Panc1 (cell line): ENCODE measurements at regions not wholly inside any gene's neighbourhood (a gene's known extent, or its start where the extent isn't known, plus 50 kb on each side); places are given as distances from the start of the nearest gene placed in this dataset.

Experiments used
- ATAC-seq: fragments of 200-7000 bp; cut with Tn5 transposase; 2 replicates; pipeline ENCODE4 v1.9.1; 2020; ENCODE audit warnings: mild to moderate bottlenecking, moderate library complexity
- BruUV-seq: library from RNA; stranded (reverse); fragments of 400-500 nt; replicated peaks from 2 replicates; lab custom pipeline; 2021; lab: Mats Ljungman, UMichigan
- CTCF ChIA-PET: fragments of 300-600 bp; sonication (Branson Sonifier 250); formaldehyde crosslinking; loops from one replicate; lab custom pipeline; 2022; ENCODE audit warnings: antibody characterized with exemption; lab: Charles Lee
- POLR2A ChIA-PET: fragments of 300-600 bp; sonication (Branson Sonifier 250); formaldehyde crosslinking; loops from one replicate; lab custom pipeline; 2022; ENCODE audit warnings: antibody characterized with exemption; lab: Charles Lee
- DNase-seq: peaks from one replicate; pipeline ENCODE4 v3.0.0-alpha.2; 2010; ENCODE audit warnings: low read depth, low spot score
- H3K27ac ChIP-seq: 2 replicates; pipeline ENCODE4 v1.5.1; 2011; ENCODE audit warnings: mild to moderate bottlenecking, low read length, inconsistent platforms
- H3K27me3 ChIP-seq: fragments of 200-500 bp; sonication (Bioruptor generic); 2 replicates; pipeline ENCODE4 v1.6.0; 2014; ENCODE audit warnings: low read length, inconsistent platforms; ENCODE audit not compliant: control insufficient read depth, insufficient read depth
- H3K36me3 ChIP-seq: fragments of 200-500 bp; sonication (Bioruptor generic); 2 replicates; pipeline ENCODE4 v1.5.1; 2014; ENCODE audit warnings: inconsistent platforms, mild to moderate bottlenecking, low read length, moderate library complexity; ENCODE audit not compliant: control insufficient read depth, insufficient read depth
- H3K4me1 ChIP-seq: 2 replicates; pipeline ENCODE4 v1.5.1; 2011; ENCODE audit warnings: inconsistent platforms, mild to moderate bottlenecking, low read length, moderate library complexity; ENCODE audit not compliant: control insufficient read depth, insufficient read depth
- H3K4me3 ChIP-seq, 2 experiments: 2 replicates each; pipeline ENCODE4 v1.5.1; 2011 to 2012; ENCODE audit warnings: low read depth in 2 of 2, low read length in 2 of 2, mild to moderate bottlenecking in 2 of 2, inconsistent platforms in 1 of 2, moderate library complexity in 1 of 2
- H3K9me3 ChIP-seq: fragments of 200-500 bp; sonication (Bioruptor generic); 2 replicates; pipeline ENCODE4 v1.5.1; 2014; ENCODE audit warnings: low read depth, mild to moderate bottlenecking, inconsistent platforms, low read length, moderate library complexity; ENCODE audit not compliant: control insufficient read depth, insufficient read depth
- POLR2AphosphoS5 ChIP-seq: IDR thresholded peaks from 2 replicates; pipeline ENCODE4 v1.6.1; 2012; ENCODE audit warnings: mild to moderate bottlenecking, low read depth, low read length, moderate library complexity
- SIN3A ChIP-seq: IDR thresholded peaks from 2 replicates; pipeline ENCODE4 v1.6.1; 2012; ENCODE audit warnings: low read depth, mild to moderate bottlenecking, low read length, moderate library complexity, borderline replicate concordance; ENCODE audit not compliant: insufficient read depth
- TCF7L2 ChIP-seq: IDR thresholded peaks from 2 replicates; pipeline ENCODE4 v1.6.1; 2011; ENCODE audit warnings: mild to moderate bottlenecking, low read depth, low read length, inconsistent platforms
- in situ Hi-C: cut with HindIII; loops from 2 replicates; pipeline ENCODE4 v1.10.0; 2016; ENCODE audit warnings: low sequenced_read_pairs, low pct_unique_long_range_greater_than_20kb
- intact Hi-C: fragments of 100-400 bp; cut with micrococcal nuclease; formaldehyde crosslinking; loops from one replicate; pipeline ENCODE4 v1.10.0; 2022; ENCODE audit not compliant: unreplicated experiment
- TF ChIP-seq, protein P1 (sequence below), 2 experiments: IDR thresholded peaks; 2 replicates each; pipeline ENCODE4 v1.6.1; 2011 to 2012; ENCODE audit warnings: low read depth in 2 of 2, control low read depth in 1 of 2, low read length in 1 of 2, mild to moderate bottlenecking in 1 of 2, moderate library complexity in 1 of 2; ENCODE audit not compliant: insufficient read depth in 1 of 2
- TF ChIP-seq, protein P2 (sequence below): fragments of 450-650 bp; IDR thresholded peaks from 2 replicates; pipeline ENCODE4 v1.5.1; 2017; ENCODE audit warnings: mild to moderate bottlenecking

DNA sequence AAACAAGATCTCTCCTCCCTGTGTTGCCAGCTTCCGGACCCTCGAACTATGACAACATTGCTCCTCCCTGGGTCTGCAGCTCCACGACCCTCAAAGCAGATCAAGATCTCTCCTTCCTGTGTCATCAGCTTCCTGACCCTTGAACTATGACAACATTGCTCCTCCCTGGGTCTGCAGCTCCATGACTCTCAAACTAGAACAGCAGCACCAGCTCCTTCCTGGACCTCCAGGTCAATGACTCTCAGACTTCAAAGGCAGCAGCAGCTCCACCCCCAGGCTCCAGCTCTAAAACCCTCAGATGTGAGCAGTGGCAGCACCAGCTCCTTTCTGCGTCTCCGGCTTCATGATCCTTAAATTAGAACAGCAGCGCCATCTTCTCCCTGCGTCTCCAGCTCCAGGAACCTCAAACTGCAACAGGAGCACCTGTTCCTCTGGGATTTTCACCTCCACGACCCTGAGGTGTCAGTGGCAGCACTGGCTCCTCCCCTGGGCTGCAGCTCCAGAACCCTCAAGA is 341.0 kb upstream of the SULF2 start:
- H3K9me3 ChIP-seq = no peaks in the 10 kb centered on the region
- CTCF ChIA-PET = no interaction called here

DNA sequence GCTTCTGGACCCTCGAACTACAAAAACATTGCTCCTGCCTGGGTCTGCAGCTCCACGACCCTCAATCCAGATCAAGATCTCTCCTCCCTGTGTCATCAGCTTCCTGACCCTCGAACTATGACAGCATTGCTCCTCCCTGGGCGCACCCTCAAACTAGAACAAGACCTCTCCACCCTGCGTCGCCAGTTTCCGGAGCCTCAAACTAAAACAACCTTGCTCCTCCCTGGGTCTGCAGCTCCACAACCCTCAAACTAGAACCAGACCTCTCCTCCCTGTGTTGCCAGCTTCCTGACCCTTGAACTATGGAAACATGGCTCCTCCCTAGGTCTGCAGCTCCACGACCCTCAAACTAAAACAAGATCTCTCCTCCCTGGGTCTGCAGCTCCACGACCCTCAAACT is 339.7 kb upstream of the SULF2 start:
- Histone ChIP-seq H3K27me3 (no peaks in the 10 kb centered on the region; the same call in 1 of the 2 replicates), H3K9me3 (no peaks in the 10 kb centered on the region), H3K27ac (no peak overlapping the region), H3K36me3 (no peaks in the 10 kb centered on the region), H3K4me3 (no peak overlapping the region), H3K4me1 (no peaks in the 10 kb centered on the region; the same call in 1 of the 2 replicates)
- DNase-seq (no peak), ATAC-seq (no peak)
- CTCF ChIA-PET = interaction anchor here (0.7 kb wide), 1 partner anchor 495 kb away, joined by 5 read pairs; no protein-coding TSS in a partner anchor
- intact Hi-C loops (no loop called here), in situ Hi-C loops (no loop called here)
- no TSS peak for BruUV-seq
- POLR2A ChIA-PET = no interaction called here
- TF ChIP-seq, protein P1, sequence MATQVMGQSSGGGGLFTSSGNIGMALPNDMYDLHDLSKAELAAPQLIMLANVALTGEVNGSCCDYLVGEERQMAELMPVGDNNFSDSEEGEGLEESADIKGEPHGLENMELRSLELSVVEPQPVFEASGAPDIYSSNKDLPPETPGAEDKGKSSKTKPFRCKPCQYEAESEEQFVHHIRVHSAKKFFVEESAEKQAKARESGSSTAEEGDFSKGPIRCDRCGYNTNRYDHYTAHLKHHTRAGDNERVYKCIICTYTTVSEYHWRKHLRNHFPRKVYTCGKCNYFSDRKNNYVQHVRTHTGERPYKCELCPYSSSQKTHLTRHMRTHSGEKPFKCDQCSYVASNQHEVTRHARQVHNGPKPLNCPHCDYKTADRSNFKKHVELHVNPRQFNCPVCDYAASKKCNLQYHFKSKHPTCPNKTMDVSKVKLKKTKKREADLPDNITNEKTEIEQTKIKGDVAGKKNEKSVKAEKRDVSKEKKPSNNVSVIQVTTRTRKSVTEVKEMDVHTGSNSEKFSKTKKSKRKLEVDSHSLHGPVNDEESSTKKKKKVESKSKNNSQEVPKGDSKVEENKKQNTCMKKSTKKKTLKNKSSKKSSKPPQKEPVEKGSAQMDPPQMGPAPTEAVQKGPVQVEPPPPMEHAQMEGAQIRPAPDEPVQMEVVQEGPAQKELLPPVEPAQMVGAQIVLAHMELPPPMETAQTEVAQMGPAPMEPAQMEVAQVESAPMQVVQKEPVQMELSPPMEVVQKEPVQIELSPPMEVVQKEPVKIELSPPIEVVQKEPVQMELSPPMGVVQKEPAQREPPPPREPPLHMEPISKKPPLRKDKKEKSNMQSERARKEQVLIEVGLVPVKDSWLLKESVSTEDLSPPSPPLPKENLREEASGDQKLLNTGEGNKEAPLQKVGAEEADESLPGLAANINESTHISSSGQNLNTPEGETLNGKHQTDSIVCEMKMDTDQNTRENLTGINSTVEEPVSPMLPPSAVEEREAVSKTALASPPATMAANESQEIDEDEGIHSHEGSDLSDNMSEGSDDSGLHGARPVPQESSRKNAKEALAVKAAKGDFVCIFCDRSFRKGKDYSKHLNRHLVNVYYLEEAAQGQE (IDR thresholded peaks at IDR 0.05; ENCODE audit: insufficient read depth in 1 of 2, low read depth in 2 of 2, low read length in 1 of 2) = no peak
- TF ChIP-seq SIN3A (no peak), TCF7L2 (no peak), POLR2AphosphoS5 (no peak)
- TF ChIP-seq, protein P2, sequence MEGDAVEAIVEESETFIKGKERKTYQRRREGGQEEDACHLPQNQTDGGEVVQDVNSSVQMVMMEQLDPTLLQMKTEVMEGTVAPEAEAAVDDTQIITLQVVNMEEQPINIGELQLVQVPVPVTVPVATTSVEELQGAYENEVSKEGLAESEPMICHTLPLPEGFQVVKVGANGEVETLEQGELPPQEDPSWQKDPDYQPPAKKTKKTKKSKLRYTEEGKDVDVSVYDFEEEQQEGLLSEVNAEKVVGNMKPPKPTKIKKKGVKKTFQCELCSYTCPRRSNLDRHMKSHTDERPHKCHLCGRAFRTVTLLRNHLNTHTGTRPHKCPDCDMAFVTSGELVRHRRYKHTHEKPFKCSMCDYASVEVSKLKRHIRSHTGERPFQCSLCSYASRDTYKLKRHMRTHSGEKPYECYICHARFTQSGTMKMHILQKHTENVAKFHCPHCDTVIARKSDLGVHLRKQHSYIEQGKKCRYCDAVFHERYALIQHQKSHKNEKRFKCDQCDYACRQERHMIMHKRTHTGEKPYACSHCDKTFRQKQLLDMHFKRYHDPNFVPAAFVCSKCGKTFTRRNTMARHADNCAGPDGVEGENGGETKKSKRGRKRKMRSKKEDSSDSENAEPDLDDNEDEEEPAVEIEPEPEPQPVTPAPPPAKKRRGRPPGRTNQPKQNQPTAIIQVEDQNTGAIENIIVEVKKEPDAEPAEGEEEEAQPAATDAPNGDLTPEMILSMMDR = no peak

More for the DNA sequence above, 341.0 kb upstream of the SULF2 start:
- Histone ChIP-seq H3K27me3 (peaks cover 2% of the 10 kb centered on the region; the same call in 1 of the 2 replicates), H3K36me3 (no peaks in the 10 kb centered on the region), H3K27ac (no peak overlapping the region), H3K4me1 (no peaks in the 10 kb centered on the region; the same call in 1 of the 2 replicates), H3K4me3 (no peak overlapping the region)
- no peak for TF ChIP-seq SIN3A
- TF ChIP-seq, protein P1 (IDR thresholded peaks at IDR 0.05; ENCODE audit: insufficient read depth in 1 of 2, low read depth in 2 of 2, low read length in 1 of 2) = no peak
- TF ChIP-seq TCF7L2 = no peak
- TF ChIP-seq POLR2AphosphoS5 = no peak
- TF ChIP-seq, protein P2 = no peak
- in situ Hi-C loops = no loop called here
- ATAC-seq (no peak), DNase-seq (no peak)
- no TSS peak for BruUV-seq
- POLR2A ChIA-PET = no interaction called here
- intact Hi-C loops = no loop called here
